Motor neuron (in vitro differentiated cells): ENCODE measurements at regions not wholly inside any gene's neighbourhood (a gene's known extent, or its start where the extent isn't known, plus 50 kb on each side); places are given as distances from the start of the nearest gene placed in this dataset.
A peak's percentile ranks its signal among the peaks of the same experiment; 100 is the strongest.

Experiments used
- ATAC-seq, 8 experiments: fragments of 200-7000 bp; cut with Tn5 transposase; replicated peaks in 6 of 8; 2 replicates each; pipeline ENCODE4 v1.8.0; 2021; ENCODE audit warnings: mild to moderate bottlenecking in 8 of 8, moderate library complexity in 8 of 8
- H3K27ac ChIP-seq, 2 donors: fragments of 250-450 bp; sonication (Bioruptor Pico); 2 replicates each; pipeline ENCODE4 v1.9.0; 2021; ENCODE audit warnings: antibody characterized with exemption in 2 of 2, mild to moderate bottlenecking in 2 of 2, moderate library complexity in 1 of 2
- H3K4me1 ChIP-seq, 2 donors: fragments of 250-450 bp; sonication (Bioruptor Pico); replicated peaks in 1 of 2; 2 replicates each; pipeline ENCODE4 v1.6.1; 2021; ENCODE audit warnings: antibody characterized with exemption in 2 of 2, mild to moderate bottlenecking in 2 of 2, moderate library complexity in 1 of 2
- H3K4me3 ChIP-seq, 5 donors: fragments of 250-450 bp; sonication (Bioruptor Pico); 2 replicates each; pipeline ENCODE4 v1.9.0; 2021; ENCODE audit warnings: antibody characterized with exemption in 5 of 5, mild to moderate bottlenecking in 5 of 5, moderate library complexity in 4 of 5
- WGBS, 10 experiments: fragments of 450-650 bp; shearing (Covaris generic); methylation state at CpG; one replicate each; pipeline ENCODE4 v1.0.0; 2022; 5-methylcytosine and 5-hydroxymethylcytosine counted together
- in situ Hi-C, 9 experiments: fragments of 400-800 bp; cut with MboI; loops; one replicate each; pipeline ENCODE4 v1.15.0; 2021; ENCODE audit warnings: low sequenced_read_pairs in 9 of 9, low pct_unique_long_range_greater_than_20kb in 2 of 9; ENCODE audit not compliant: unreplicated experiment in 9 of 9

- in situ Hi-C loops, result no loop called here
- peak in 3 of 8 experiments; percentile 52 to 92 (median 58) for ATAC-seq
- Histone ChIP-seq H3K4me1 (no peaks in the 10 kb centered on the region), H3K4me3 (no peak overlapping the region), H3K27ac (no peak overlapping the region)
- 0 to 45% (median 17%) methylated on average over 1 of the region's 1 CpG; no CpG with 5 or more reads in 6 of the 10 experiments for WGBS, 10 experiments
These were observed 604.1 kb upstream of the POU3F2 start for GRCh38 chr6:98230250-98230649.

GRCh38 chr6:98239057-98239456 is 595.3 kb upstream of the POU3F2 start:
- Histone ChIP-seq H3K4me1 (no peaks in the 10 kb centered on the region), H3K4me3 (no peak overlapping the region), H3K27ac (no peak overlapping the region)
- no peak for ATAC-seq
- in situ Hi-C loops, result no loop called here
- WGBS, 10 experiments, result 0 to 100% (median 80%) methylated on average over 1 to 3 of the region's 3 CpGs

- WGBS, 10 experiments, result 0 to 100% (median 63%) methylated on average over 1 of the region's 1 CpG
These were observed 592.7 kb upstream of the POU3F2 start for GRCh38 chr6:98241630-98242029.

GRCh38 chr6:98254624-98255023 is 579.8 kb upstream of the POU3F2 start:
- H3K27ac ChIP-seq, result no peak overlapping the region
- 0 to 100% (median 87%) methylated on average over 1 to 3 of the region's 3 CpGs; no CpG with 5 or more reads in 1 of the 10 experiments for WGBS, 10 experiments
- no peak overlapping the region for H3K4me3 ChIP-seq
- in situ Hi-C loops, result no loop called here
- ATAC-seq, result no peak
- H3K4me1 ChIP-seq, result no peaks in the 10 kb centered on the region

More at GRCh38 chr6:98241630-98242029, 592.7 kb upstream of the POU3F2 start:
- in situ Hi-C loops, result no loop called here
- no peak overlapping the region for H3K27ac ChIP-seq
- H3K4me3 ChIP-seq, result no peak overlapping the region
- no peaks in the 10 kb centered on the region for H3K4me1 ChIP-seq
- ATAC-seq, result no peak

- H3K27ac ChIP-seq, result no peak overlapping the region
- peaks cover 0 to 6% of the 10 kb centered on the region in 2 donors for H3K4me1 ChIP-seq
- in situ Hi-C loops, result no loop called here
- no peak overlapping the region for H3K4me3 ChIP-seq
- no peak for ATAC-seq
- WGBS, 10 experiments, result 0 to 100% (median 79%) methylated on average over 1 to 2 of the region's 2 CpGs; no CpG with 5 or more reads in 2 of the 10 experiments
These were observed 574.0 kb upstream of the POU3F2 start for GRCh38 chr6:98260382-98260781.

- ATAC-seq, result peak in 6 of 8 experiments; percentile 46 to 98 (median 96)
- WGBS, 10 experiments, result 0 to 90% (median 32%) methylated on average over 1 to 8 of the region's 8 CpGs; no CpG with 5 or more reads in 4 of the 10 experiments
- Histone ChIP-seq H3K4me1 (peaks cover 12 to 40% of the 10 kb centered on the region in 2 donors), H3K27ac (no peak overlapping the region), H3K4me3 (no peak overlapping the region)
- in situ Hi-C loops, result no loop called here
These were observed 562.3 kb upstream of the POU3F2 start for GRCh38 chr6:98272060-98272459.

- WGBS, 10 experiments, result 17 to 95% (median 50%) methylated on average over 1 to 2 of the region's 2 CpGs; no CpG with 5 or more reads in 3 of the 10 experiments
- Histone ChIP-seq H3K4me1 (peaks cover 12 to 40% of the 10 kb centered on the region in 2 donors), H3K4me3 (no peak overlapping the region), H3K27ac (no peak overlapping the region)
- peak in 1 of 8 experiments; percentile 62 for ATAC-seq
- in situ Hi-C loops, result no loop called here
These were observed 559.7 kb upstream of the POU3F2 start for GRCh38 chr6:98274691-98275090.

GRCh38 chr6:98280492-98280891 is 553.9 kb upstream of the POU3F2 start:
- in situ Hi-C loops, result no loop called here
- peaks cover 18 to 23% of the 10 kb centered on the region in 2 donors for H3K4me1 ChIP-seq
- ATAC-seq, result peak in 3 of 8 experiments; percentile 58 to 74 (median 65)
- no peak overlapping the region for H3K4me3 ChIP-seq
- no peak overlapping the region for H3K27ac ChIP-seq

GRCh38 chr6:98286620-98287019 is 547.8 kb upstream of the POU3F2 start:
- Histone ChIP-seq H3K4me1 (peaks cover 4 to 5% of the 10 kb centered on the region in 2 donors), H3K4me3 (no peak overlapping the region), H3K27ac (no peak overlapping the region)
- in situ Hi-C loops, result no loop called here
- ATAC-seq, result no peak
- WGBS, 10 experiments, result 8 to 100% (median 91%) methylated on average over 1 to 3 of the region's 3 CpGs; no CpG with 5 or more reads in 1 of the 10 experiments

- no peak for ATAC-seq
- in situ Hi-C loops, result no loop called here
- Histone ChIP-seq H3K4me1 (no peaks in the 10 kb centered on the region), H3K27ac (no peak overlapping the region), H3K4me3 (no peak overlapping the region)
- WGBS, 10 experiments, result 0 to 100% (median 80%) methylated on average over 1 to 3 of the region's 3 CpGs; no CpG with 5 or more reads in 1 of the 10 experiments
These were observed 546.5 kb upstream of the POU3F2 start for GRCh38 chr6:98287876-98288275.

- no peak overlapping the region for H3K27ac ChIP-seq
- WGBS, 10 experiments, result 10 to 100% (median 71%) methylated on average over 1 to 3 of the region's 3 CpGs; no CpG with 5 or more reads in 1 of the 10 experiments
- no peak overlapping the region for H3K4me3 ChIP-seq
- in situ Hi-C loops, result no loop called here
- peaks cover 22 to 30% of the 10 kb centered on the region in 2 donors for H3K4me1 ChIP-seq
- peak in 1 of 8 experiments; percentile 82 for ATAC-seq
These were observed 541.6 kb upstream of the POU3F2 start for GRCh38 chr6:98292810-98293209.

GRCh38 chr6:98295515-98296175 is 538.7 kb upstream of the POU3F2 start:
- Histone ChIP-seq H3K4me3 (no peak overlapping the region), H3K27ac (peak overlapping the region in 1 of 2 donors; percentile 72), H3K4me1 (peaks cover 22 to 32% of the 10 kb centered on the region in 2 donors)
- peak in 5 of 8 experiments; percentile 74 to 90 (median 80) for ATAC-seq
- WGBS, 10 experiments, result 0 to 56% (median 22%) methylated on average over 1 to 4 of the region's 5 CpGs
- in situ Hi-C loops, result no loop called here

- Histone ChIP-seq H3K4me1 (no peaks in the 10 kb centered on the region), H3K4me3 (no peak overlapping the region), H3K27ac (no peak overlapping the region)
- in situ Hi-C loops, result no loop called here
- 24 to 100% (median 90%) methylated on average over 2 to 4 of the region's 4 CpGs for WGBS, 10 experiments
- no peak for ATAC-seq
These were observed 525.8 kb upstream of the POU3F2 start for GRCh38 chr6:98308564-98308963.

- no peaks in the 10 kb centered on the region for H3K4me1 ChIP-seq
- no peak for ATAC-seq
- no peak overlapping the region for H3K27ac ChIP-seq
- 17 to 95% (median 83%) methylated on average over 1 to 5 of the region's 5 CpGs for WGBS, 10 experiments
- H3K4me3 ChIP-seq, result no peak overlapping the region
- in situ Hi-C loops, result no loop called here
These were observed 523.9 kb upstream of the POU3F2 start for GRCh38 chr6:98310443-98310842.
